GM18951 (cell line): ENCODE measurements at regions not wholly inside any gene's neighbourhood (a gene's known extent, or its start where the extent isn't known, plus 50 kb on each side); places are given as distances from the start of the nearest gene placed in this dataset.
"Not testable (repeated sequence)": the region's sequence is repeated elsewhere in the genome, so short reads cannot be mapped to it uniquely, and the experiment has no call there.

Source experiments
- POLR2A ChIP-seq: IDR thresholded peaks from 4 replicates; pipeline ENCODE4 v1.6.1; 2011; ENCODE audit warnings: mild to moderate bottlenecking; ENCODE audit not compliant: insufficient read length, insufficient read depth; ENCODE audit errors: extremely low read depth
- in situ Hi-C: fragments of 300-500 bp; cut with MboI; formaldehyde crosslinking; loops from one replicate; pipeline ENCODE4 v1.12.0; 2022; ENCODE audit warnings: low sequenced_read_pairs, mixed read lengths, inconsistent platforms; ENCODE audit not compliant: unreplicated experiment

DNA sequence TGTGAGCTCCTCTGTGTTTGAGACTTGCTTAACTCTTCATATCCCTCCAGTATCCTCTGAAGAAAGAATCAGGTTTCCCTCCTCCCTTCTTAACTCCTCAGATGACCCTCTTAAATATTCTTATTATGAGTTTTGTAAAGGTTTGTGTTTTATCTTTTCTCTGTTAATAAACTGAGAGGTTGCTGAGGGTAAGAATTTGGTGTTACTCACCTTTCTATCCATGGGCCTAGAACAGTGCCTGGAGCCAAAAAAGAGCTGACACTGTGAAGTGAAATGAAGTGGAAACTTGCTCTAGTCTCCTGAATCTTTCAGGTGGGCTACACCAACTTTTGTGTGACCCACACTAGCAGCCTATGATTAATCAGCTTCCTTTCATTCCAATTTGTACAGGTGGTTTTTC is 208.4 kb downstream of the CSNK1G3 start:
- in situ Hi-C loops, result no loop called here
- TF ChIP-seq POLR2A, result no peak

GRCh38 chr5:123719004-123719403 is 207.0 kb downstream of the CSNK1G3 start:
- in situ Hi-C loops, result no loop called here
- TF ChIP-seq POLR2A, result no peak

DNA sequence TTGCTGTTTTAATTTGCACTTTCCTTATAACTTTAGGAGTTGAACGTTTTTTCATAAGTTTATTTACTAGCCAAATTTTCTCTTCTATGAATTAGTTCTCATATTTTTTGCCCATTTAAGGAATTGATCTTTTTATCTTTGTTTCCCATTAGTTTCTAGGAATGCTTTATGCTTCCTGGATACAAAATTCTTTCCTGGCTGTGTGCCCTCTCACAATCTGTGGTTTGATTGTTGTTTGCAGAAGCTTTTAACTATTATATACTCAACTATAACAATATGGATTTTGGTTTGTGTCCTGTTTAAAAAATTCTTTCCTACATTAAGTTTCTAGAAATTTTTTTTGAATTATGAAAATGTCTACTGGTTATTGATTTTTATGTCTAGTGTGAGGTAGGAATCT is 206.3 kb downstream of the CSNK1G3 start:
- in situ Hi-C loops, result no loop called here
- no peak for TF ChIP-seq POLR2A

GRCh38 chr5:123717139-123717538 is 205.2 kb downstream of the CSNK1G3 start:
- in situ Hi-C loops, result no loop called here

DNA sequence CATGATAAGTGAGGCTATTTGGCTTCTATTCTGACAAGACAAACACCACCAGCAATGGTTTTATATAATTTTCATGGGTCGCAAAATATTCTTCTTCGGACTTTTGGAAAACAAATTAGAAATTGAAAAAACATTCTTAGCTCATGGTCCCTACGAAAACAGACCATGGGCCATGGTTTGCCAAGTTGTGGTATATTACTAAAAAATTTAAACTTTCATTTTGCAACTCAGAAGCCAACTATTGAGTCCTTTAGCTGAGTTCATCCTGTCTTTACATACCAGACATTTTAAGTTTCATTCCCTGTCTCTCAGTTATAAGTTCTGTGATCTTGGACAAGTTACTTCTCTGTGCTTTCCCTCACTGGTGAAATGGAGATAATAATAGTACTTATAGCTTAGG is 198.1 kb downstream of the CSNK1G3 start:
- no peak for TF ChIP-seq POLR2A
- in situ Hi-C loops, result no loop called here

More at GRCh38 chr5:123717139-123717538, 205.2 kb downstream of the CSNK1G3 start:
- no peak for TF ChIP-seq POLR2A

DNA sequence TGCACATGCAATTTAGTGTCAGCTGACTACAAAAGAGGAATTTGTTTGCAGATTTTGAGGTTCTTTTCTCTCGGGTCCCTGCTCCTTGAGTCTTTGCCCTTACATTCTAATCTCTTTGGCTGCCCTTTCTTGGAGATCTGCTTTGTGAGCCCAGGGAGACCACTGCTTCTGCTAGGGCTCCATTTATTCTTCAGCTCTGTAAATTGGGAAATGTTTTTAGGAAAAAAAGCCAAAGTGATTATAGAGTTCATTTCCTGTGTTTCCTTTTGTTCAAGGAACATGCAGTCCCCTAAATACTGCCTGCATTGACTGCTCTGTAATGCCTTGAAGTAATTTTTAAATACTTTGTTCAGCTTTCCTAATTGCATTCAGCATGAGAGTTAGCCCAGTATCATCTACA is 197.4 kb downstream of the CSNK1G3 start:
- TF ChIP-seq POLR2A, result no peak
- in situ Hi-C loops, result no loop called here

GRCh38 chr5:123708074-123708806 is 196.3 kb downstream of the CSNK1G3 start:
- no peak for TF ChIP-seq POLR2A
- in situ Hi-C loops, result no loop called here

DNA sequence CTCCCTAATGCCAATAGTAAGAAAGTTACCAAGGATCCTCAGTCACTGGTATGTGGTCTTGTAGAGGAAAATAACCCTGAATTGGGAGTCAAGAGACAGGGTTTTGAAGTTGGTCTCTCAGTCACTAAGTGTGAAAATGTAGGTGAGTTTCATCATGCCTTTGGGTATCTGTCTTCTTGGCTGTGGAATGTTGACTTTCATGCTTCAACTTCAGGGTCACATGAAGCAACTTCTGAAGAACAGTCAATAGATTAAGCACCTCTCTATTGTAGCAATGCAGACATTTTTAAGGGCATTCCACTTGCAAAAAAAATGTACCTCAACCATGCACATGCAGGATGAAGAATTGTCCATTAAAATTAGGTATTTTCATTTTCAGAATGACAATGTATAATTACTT is 194.6 kb downstream of the CSNK1G3 start:
- in situ Hi-C loops, result no loop called here
- no peak for TF ChIP-seq POLR2A

DNA sequence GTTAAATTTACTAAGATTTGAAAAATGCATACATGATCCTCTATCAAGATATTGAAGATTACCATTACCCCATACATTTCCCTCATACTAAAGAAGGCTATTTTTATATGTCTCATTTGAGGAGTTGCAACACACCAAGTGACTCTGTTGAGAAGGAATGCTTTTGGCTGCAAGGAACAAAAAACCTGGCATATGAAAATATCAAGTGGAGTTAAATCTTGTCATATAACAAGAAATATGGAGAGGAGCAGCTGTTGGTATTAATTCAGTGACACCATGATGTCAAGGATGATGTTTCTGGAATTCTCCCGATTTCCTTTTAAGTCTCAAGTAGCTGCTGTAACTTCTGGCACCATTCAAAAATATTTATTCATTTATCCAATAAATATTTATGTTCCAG is 193.8 kb downstream of the CSNK1G3 start:
- no peak for TF ChIP-seq POLR2A
- in situ Hi-C loops, result no loop called here

DNA sequence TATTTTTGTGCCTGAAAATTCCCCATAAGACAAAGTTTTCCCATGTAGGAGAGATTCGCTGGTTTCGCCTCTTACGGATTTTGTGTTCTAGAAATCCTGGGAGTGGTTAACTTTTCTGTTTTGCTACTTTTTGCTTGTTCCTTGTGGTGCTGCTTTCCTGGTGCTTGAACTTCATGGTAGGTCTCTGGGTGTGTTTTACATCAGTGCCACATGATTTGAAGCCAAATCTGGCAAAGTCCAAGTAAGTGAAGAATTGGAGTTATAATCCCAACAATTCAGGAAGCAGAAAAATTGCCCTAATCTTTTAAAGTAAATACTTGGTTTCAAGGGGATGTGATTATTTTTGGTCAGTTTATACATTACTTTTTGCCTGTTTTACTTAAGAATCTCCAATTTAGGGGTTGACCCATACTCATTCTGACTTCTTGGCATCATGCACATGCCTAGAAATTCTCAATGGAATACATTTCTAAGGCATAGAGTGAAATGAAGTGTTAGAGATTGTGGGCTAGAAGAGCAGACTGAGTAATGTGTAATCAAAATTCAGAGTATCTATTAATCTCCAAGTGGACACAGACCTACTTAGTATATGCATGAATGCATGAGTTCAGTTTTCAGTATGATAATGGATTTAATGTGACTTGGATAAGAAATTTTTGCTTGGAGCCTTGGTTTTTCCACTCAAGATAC is 189.7 kb downstream of the CSNK1G3 start:
- TF ChIP-seq POLR2A, result no peak
- in situ Hi-C loops, result no loop called here

DNA sequence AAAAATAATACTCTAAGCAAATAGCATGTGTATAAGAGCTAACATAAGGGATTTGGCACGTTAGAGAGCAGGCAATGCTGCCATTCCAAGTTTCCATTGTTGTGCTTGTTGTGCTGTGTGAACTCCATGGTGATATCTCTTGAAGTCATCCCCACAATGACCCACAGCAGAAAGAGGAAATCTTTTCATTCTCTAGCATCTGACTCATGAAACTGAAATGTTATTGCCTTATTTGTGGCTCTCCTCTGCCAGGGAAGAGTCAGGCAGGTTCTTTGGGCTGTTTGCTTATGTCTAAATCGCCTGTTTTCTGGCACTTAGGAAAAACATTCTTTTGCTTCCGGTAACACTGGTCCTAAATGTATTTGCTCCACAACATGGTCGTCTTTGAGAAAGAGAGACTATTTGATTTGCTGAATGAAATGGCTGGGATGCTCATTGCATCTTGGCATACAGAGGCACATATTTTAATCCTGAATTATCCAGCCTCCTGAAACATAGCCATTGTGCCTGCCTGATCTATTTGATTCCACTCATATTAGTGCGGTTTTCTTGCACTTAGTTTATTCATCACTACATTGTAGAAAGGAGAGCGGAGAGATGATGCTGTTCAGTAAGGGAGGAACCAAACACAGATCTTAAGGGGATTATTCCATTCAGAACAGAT is 188.8 kb downstream of the CSNK1G3 start:
- in situ Hi-C loops, result no loop called here
- no peak for TF ChIP-seq POLR2A

- in situ Hi-C loops, result no loop called here
- no peak for TF ChIP-seq POLR2A
These were observed 187.6 kb downstream of the CSNK1G3 start for GRCh38 chr5:123699571-123699970.

DNA sequence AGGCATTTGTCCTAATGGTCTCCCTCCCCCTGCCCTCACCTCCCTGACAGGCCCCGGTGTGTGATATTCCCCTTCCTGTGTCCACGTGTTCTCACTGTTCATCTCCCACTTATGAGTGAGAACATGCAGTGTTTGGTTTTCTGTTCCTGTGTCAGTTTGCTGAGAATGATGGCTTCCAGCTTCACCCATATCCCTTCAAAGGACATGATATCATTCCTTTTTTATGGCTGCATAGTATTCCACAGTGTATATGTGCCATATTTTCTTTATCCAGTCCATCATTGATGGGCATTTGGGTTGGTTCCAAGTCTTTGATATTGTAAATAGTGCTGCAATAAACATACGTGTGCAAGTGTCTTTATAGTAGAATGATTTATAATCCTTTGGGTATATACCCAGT is 187.0 kb downstream of the CSNK1G3 start:
- in situ Hi-C loops, result not testable (repeated sequence)

DNA sequence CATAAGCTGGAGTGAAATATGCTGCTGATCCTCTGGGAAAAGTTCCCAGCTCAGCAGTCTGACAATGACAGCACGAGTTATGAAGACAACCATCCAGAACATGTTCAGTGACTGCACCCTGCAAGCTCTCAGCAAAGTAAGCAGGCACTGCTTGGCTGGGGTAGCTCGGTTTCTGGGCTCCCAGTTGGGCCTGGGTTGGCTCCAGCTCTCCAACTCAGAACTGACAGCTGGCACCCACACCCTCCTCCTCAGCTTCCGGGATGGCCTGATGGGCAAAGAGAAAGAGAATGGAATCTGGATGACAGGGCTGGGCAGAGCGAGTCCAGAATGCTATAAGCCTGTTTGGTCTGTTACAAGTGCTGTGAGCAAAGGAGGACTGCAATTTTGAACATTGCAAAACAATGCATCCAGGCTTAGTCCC is 185.0 kb downstream of the CSNK1G3 start:
- TF ChIP-seq POLR2A, result no peak
- in situ Hi-C loops, result no loop called here

- no peak for TF ChIP-seq POLR2A
- in situ Hi-C loops, result no loop called here
These were observed 178.8 kb downstream of the CSNK1G3 start for GRCh38 chr5:123690821-123691220.
